GM04503 (cell line): ENCODE measurements at regions not wholly inside any gene's neighbourhood (a gene's known extent, or its start where the extent isn't known, plus 50 kb on each side); places are given as distances from the start of the nearest gene placed in this dataset.

Experiments used
- DNase-seq: peaks from one replicate; pipeline ENCODE4 v3.0.0-alpha.2; 2012; ENCODE audit warnings: low read depth

- no peak for DNase-seq
These were observed 55.4 kb upstream of the SCEL start for GRCh38 chr13:77480066-77480465.

- DNase-seq: no peak
These were observed 56.2 kb upstream of the SCEL start for GRCh38 chr13:77479326-77479725.

GRCh38 chr13:77477299-77477848, 58.1 kb upstream of the SCEL start:
- DNase-seq: no peak

GRCh38 chr13:77476456-77476855, 59.0 kb upstream of the SCEL start:
- no peak for DNase-seq

- DNase-seq: no peak
These were observed 60.0 kb upstream of the SCEL start for GRCh38 chr13:77475345-77476084.

GRCh38 chr13:77470986-77471385, 64.5 kb upstream of the SCEL start:
- DNase-seq: no peak

GRCh38 chr13:77466753-77467422, 68.6 kb upstream of the SCEL start:
- DNase-seq: no peak

GRCh38 chr13:77465603-77466195, 69.8 kb upstream of the SCEL start:
- DNase-seq: no peak

GRCh38 chr13:77460195-77460594, 75.3 kb upstream of the SCEL start:
- DNase-seq: no peak

- no peak for DNase-seq
These were observed 75.9 kb upstream of the SCEL start for GRCh38 chr13:77459592-77459991.

- no peak for DNase-seq
These were observed 76.8 kb upstream of the SCEL start for GRCh38 chr13:77458736-77459135.

- DNase-seq: no peak
These were observed 77.5 kb upstream of the SCEL start for GRCh38 chr13:77457966-77458365.

- no peak for DNase-seq
These were observed 79.2 kb upstream of the SCEL start for GRCh38 chr13:77456271-77456670.

- DNase-seq: no peak
These were observed 86.2 kb upstream of the SCEL start for GRCh38 chr13:77449265-77449664.

GRCh38 chr13:77448689-77449088, 86.8 kb upstream of the SCEL start:
- no peak for DNase-seq

- DNase-seq: no peak
These were observed 92.0 kb upstream of the SCEL start for GRCh38 chr13:77443511-77443910.

GRCh38 chr13:77437267-77437666, 98.2 kb upstream of the SCEL start:
- DNase-seq: no peak

GRCh38 chr13:77434289-77434688, 101.2 kb upstream of the SCEL start:
- no peak for DNase-seq

- DNase-seq: no peak
These were observed 104.1 kb upstream of the SCEL start for GRCh38 chr13:77431449-77431848.

GRCh38 chr13:77430377-77430951, 103.6 kb upstream of the MYCBP2 start:
- DNase-seq: no peak

GRCh38 chr13:77429320-77430142, 102.6 kb upstream of the MYCBP2 start:
- peak; percentile 3 for DNase-seq

- no peak for DNase-seq
These were observed 98.8 kb upstream of the MYCBP2 start for GRCh38 chr13:77425705-77426104.
